ENCODE measurements at regions not wholly inside any gene's neighbourhood (a gene's known extent, or its start where the extent isn't known, plus 50 kb on each side); places are given as distances from the start of the nearest gene placed in this dataset.

GRCh38 chr18:8480506-8481328, 128.5 kb upstream of the RAB12 start:
- H3K27me3 ChIP-seq (ENCODE audit: insufficient read depth, poor library complexity, severe bottlenecking), result no peaks in the 10 kb centered on the region
- DNase-seq (ENCODE audit: low spot score) (no peak), ATAC-seq (ENCODE audit: low read depth) (peak; percentile 85)
- H3K4me3 ChIP-seq (ENCODE audit: severe bottlenecking), result no peak overlapping the region
- TF ChIP-seq CTCF (IDR thresholded peaks at IDR 0.05; ENCODE audit: poor library complexity, severe bottlenecking), result peak; percentile 69
- no peaks in the 10 kb centered on the region for H3K9me3 ChIP-seq (ENCODE audit: severe bottlenecking)
- no peaks in the 10 kb centered on the region for H3K4me1 ChIP-seq (ENCODE audit: insufficient read depth, poor library complexity, severe bottlenecking)
- no peaks in the 10 kb centered on the region for H3K36me3 ChIP-seq (ENCODE audit: low read depth)
- H3K27ac ChIP-seq (ENCODE audit: poor library complexity, severe bottlenecking), result no peak overlapping the region

- H3K27me3 ChIP-seq (ENCODE audit: insufficient read depth, poor library complexity, severe bottlenecking), result no peaks in the 10 kb centered on the region
- TF ChIP-seq CTCF (IDR thresholded peaks at IDR 0.05; ENCODE audit: poor library complexity, severe bottlenecking), result no peak
- H3K4me1 ChIP-seq (ENCODE audit: insufficient read depth, poor library complexity, severe bottlenecking), result no peaks in the 10 kb centered on the region
- H3K27ac ChIP-seq (ENCODE audit: poor library complexity, severe bottlenecking), result no peak overlapping the region
- H3K9me3 ChIP-seq (ENCODE audit: severe bottlenecking), result no peaks in the 10 kb centered on the region
- DNase-seq (ENCODE audit: low spot score), result no peak
- no peaks in the 10 kb centered on the region for H3K36me3 ChIP-seq (ENCODE audit: low read depth)
- no peak for ATAC-seq (ENCODE audit: low read depth)
- H3K4me3 ChIP-seq (ENCODE audit: severe bottlenecking), result no peak overlapping the region
Observed at GRCh38 chr18:8484951-8485350, 124.3 kb upstream of the RAB12 start.

- no peak for TF ChIP-seq CTCF (IDR thresholded peaks at IDR 0.05; ENCODE audit: poor library complexity, severe bottlenecking)
- Histone ChIP-seq H3K9me3 (ENCODE audit: severe bottlenecking) (no peaks in the 10 kb centered on the region), H3K36me3 (ENCODE audit: low read depth) (no peaks in the 10 kb centered on the region), H3K4me1 (ENCODE audit: insufficient read depth, poor library complexity, severe bottlenecking) (no peaks in the 10 kb centered on the region), H3K27me3 (ENCODE audit: insufficient read depth, poor library complexity, severe bottlenecking) (no peaks in the 10 kb centered on the region), H3K4me3 (ENCODE audit: severe bottlenecking) (no peak overlapping the region), H3K27ac (ENCODE audit: poor library complexity, severe bottlenecking) (no peak overlapping the region)
- no peak for ATAC-seq (ENCODE audit: low read depth)
- no peak for DNase-seq (ENCODE audit: low spot score)
Observed at GRCh38 chr18:8489761-8490160, 119.5 kb upstream of the RAB12 start.

- Histone ChIP-seq H3K4me3 (ENCODE audit: severe bottlenecking) (no peak overlapping the region), H3K27ac (ENCODE audit: poor library complexity, severe bottlenecking) (no peak overlapping the region), H3K36me3 (ENCODE audit: low read depth) (no peaks in the 10 kb centered on the region), H3K27me3 (ENCODE audit: insufficient read depth, poor library complexity, severe bottlenecking) (no peaks in the 10 kb centered on the region), H3K4me1 (ENCODE audit: insufficient read depth, poor library complexity, severe bottlenecking) (no peaks in the 10 kb centered on the region), H3K9me3 (ENCODE audit: severe bottlenecking) (no peaks in the 10 kb centered on the region)
- TF ChIP-seq CTCF (IDR thresholded peaks at IDR 0.05; ENCODE audit: poor library complexity, severe bottlenecking), result no peak
- no peak for DNase-seq (ENCODE audit: low spot score)
- ATAC-seq (ENCODE audit: low read depth), result no peak
Observed at GRCh38 chr18:8491516-8491915, 117.7 kb upstream of the RAB12 start.

- no peaks in the 10 kb centered on the region for H3K36me3 ChIP-seq (ENCODE audit: low read depth)
- H3K27me3 ChIP-seq (ENCODE audit: insufficient read depth, poor library complexity, severe bottlenecking), result no peaks in the 10 kb centered on the region
- DNase-seq (ENCODE audit: low spot score) (no peak), ATAC-seq (ENCODE audit: low read depth) (no peak)
- H3K4me1 ChIP-seq (ENCODE audit: insufficient read depth, poor library complexity, severe bottlenecking), result no peaks in the 10 kb centered on the region
- H3K4me3 ChIP-seq (ENCODE audit: severe bottlenecking), result no peak overlapping the region
- H3K9me3 ChIP-seq (ENCODE audit: severe bottlenecking), result no peaks in the 10 kb centered on the region
- TF ChIP-seq CTCF (IDR thresholded peaks at IDR 0.05; ENCODE audit: poor library complexity, severe bottlenecking), result no peak
- H3K27ac ChIP-seq (ENCODE audit: poor library complexity, severe bottlenecking), result no peak overlapping the region
Observed at GRCh38 chr18:8493141-8493540, 116.1 kb upstream of the RAB12 start.
